ENCODE measurements at regions not wholly inside any gene's neighbourhood (a gene's known extent, or its start where the extent isn't known, plus 50 kb on each side); places are given as distances from the start of the nearest gene placed in this dataset.

- BruUV-seq (replicated peaks) = no TSS peak
- no peak for ATAC-seq (ENCODE audit: low read depth)
- H4K91ac ChIP-seq (ENCODE audit: insufficient read depth, low read depth, low read length) = no peak overlapping the region
- CTCF ChIA-PET = no interaction called here
- H2AK5ac ChIP-seq (ENCODE audit: low read depth, low read length) = no peak overlapping the region
- H2BK15ac ChIP-seq (ENCODE audit: low read depth, low read length) = no peak overlapping the region
- POLR2A ChIA-PET (ENCODE audit: unreplicated experiment) = no interaction called here
- H4K20me1 ChIP-seq (ENCODE audit: insufficient read depth, low read length) = no peaks in the 10 kb centered on the region
- dilution Hi-C loops (cut with HindIII; ENCODE audit: low sequenced_read_pairs, unreplicated experiment) = no loop called here
- no peak overlapping the region for H2BK120ac ChIP-seq (ENCODE audit: low read depth, low read length)
- no peaks in the 10 kb centered on the region for H3K36me3 ChIP-seq (ENCODE audit: control insufficient read depth, insufficient read depth, low read length)
- no peak overlapping the region for H3K4ac ChIP-seq (ENCODE audit: low read depth, low read length)
- 80% methylated on average over 1 of the region's 4 CpGs; no CpG with 5 or more reads in 1 of the 2 experiments for WGBS, 2 experiments (ENCODE audit: extremely low coverage in 2 of 2, insufficient read length in 1 of 2)
- H3K27me3 ChIP-seq (ENCODE audit: control insufficient read depth, insufficient read depth, low read length) = no peaks in the 10 kb centered on the region
- no peak overlapping the region for H3K23ac ChIP-seq (ENCODE audit: low read depth, low read length)
- H4K8ac ChIP-seq (ENCODE audit: low read depth in 2 of 2, low read length in 2 of 2) = no peak overlapping the region
- H3K4me1 ChIP-seq (ENCODE audit: control insufficient read depth, insufficient read depth, low read length) = no peaks in the 10 kb centered on the region
- no peak overlapping the region for H2BK5ac ChIP-seq (ENCODE audit: low read depth, low read length, poor library complexity, severe bottlenecking)
- H3K4me2 ChIP-seq (ENCODE audit: low read depth, low read length) = no peak overlapping the region
- no peak overlapping the region for H3K27ac ChIP-seq (ENCODE audit: insufficient read depth, low read length)
- no peak for DNase-seq
- H2AK9ac ChIP-seq (replicated peaks; ENCODE audit: low read depth, low read length, poor library complexity) = no peak overlapping the region
- H2BK20ac ChIP-seq (ENCODE audit: low read depth, low read length) = no peak overlapping the region
- H4K5ac ChIP-seq (ENCODE audit: low read depth, low read length) = no peak overlapping the region
- H3K56ac ChIP-seq (ENCODE audit: extremely low read depth, insufficient read depth, low read length) = no peak overlapping the region
- no peaks in the 10 kb centered on the region for H3K79me1 ChIP-seq (ENCODE audit: low read depth in 1 of 2, low read length in 2 of 2)
- no peak for TF ChIP-seq MAZ (IDR thresholded peaks at IDR 0.05; ENCODE audit: borderline replicate concordance, low read depth, low read length)
- TF ChIP-seq RAD21 (IDR thresholded peaks at IDR 0.05; ENCODE audit: low read length) = no peak
- TF ChIP-seq, protein P1, sequence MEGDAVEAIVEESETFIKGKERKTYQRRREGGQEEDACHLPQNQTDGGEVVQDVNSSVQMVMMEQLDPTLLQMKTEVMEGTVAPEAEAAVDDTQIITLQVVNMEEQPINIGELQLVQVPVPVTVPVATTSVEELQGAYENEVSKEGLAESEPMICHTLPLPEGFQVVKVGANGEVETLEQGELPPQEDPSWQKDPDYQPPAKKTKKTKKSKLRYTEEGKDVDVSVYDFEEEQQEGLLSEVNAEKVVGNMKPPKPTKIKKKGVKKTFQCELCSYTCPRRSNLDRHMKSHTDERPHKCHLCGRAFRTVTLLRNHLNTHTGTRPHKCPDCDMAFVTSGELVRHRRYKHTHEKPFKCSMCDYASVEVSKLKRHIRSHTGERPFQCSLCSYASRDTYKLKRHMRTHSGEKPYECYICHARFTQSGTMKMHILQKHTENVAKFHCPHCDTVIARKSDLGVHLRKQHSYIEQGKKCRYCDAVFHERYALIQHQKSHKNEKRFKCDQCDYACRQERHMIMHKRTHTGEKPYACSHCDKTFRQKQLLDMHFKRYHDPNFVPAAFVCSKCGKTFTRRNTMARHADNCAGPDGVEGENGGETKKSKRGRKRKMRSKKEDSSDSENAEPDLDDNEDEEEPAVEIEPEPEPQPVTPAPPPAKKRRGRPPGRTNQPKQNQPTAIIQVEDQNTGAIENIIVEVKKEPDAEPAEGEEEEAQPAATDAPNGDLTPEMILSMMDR (conservative IDR thresholded peaks at IDR 0.05; ENCODE audit: low read depth, low read length) = no peak
- no peak for TF ChIP-seq RCOR1 (IDR thresholded peaks at IDR 0.05; ENCODE audit: insufficient replicate concordance, low read length)
- no peak for TF ChIP-seq CHD1 (IDR thresholded peaks at IDR 0.05; ENCODE audit: low read depth, low read length)
- TF ChIP-seq SMC3 (IDR thresholded peaks at IDR 0.05; ENCODE audit: low read depth, low read length) = no peak
- TF ChIP-seq BHLHE40 (IDR thresholded peaks at IDR 0.05; ENCODE audit: low read depth, low read length) = no peak
- no peak for TF ChIP-seq MAFK (IDR thresholded peaks at IDR 0.05; ENCODE audit: low read depth, low read length)
- TF ChIP-seq CEBPB (IDR thresholded peaks at IDR 0.05; ENCODE audit: low read depth, low read length) = no peak
- no peak for TF ChIP-seq ELK1 (IDR thresholded peaks at IDR 0.05; ENCODE audit: borderline replicate concordance, low read depth, low read length)
- no peak for TF ChIP-seq FOS (IDR thresholded peaks at IDR 0.05; ENCODE audit: low read depth, low read length)
- TF ChIP-seq POLR2A (IDR thresholded peaks at IDR 0.05; ENCODE audit: low read depth, low read length) = no peak
- TF ChIP-seq RFX5 (IDR thresholded peaks at IDR 0.05; ENCODE audit: low read depth, low read length) = no peak
- H3K14ac ChIP-seq (replicated peaks; ENCODE audit: low read depth, low read length) = no peak overlapping the region
- no peak overlapping the region for H3K9ac ChIP-seq (ENCODE audit: low read depth, low read length)
- intact Hi-C loops (cut with micrococcal nuclease) = no loop called here
- H3K9me1 ChIP-seq (ENCODE audit: insufficient read depth, low read length) = no peaks in the 10 kb centered on the region
- in situ Hi-C loops (cut with MboI; ENCODE audit: low sequenced_read_pairs) = no loop called here
- H3K4me3 ChIP-seq (ENCODE audit: insufficient read depth, low read depth, low read length) = no peak overlapping the region
- H3K18ac ChIP-seq (ENCODE audit: low read depth, low read length) = no peak overlapping the region
- H3K9me3 ChIP-seq (ENCODE audit: control insufficient read depth, insufficient read depth, low read length) = no peaks in the 10 kb centered on the region
- no peak overlapping the region for H2AFZ ChIP-seq (replicated peaks; ENCODE audit: low read length, poor library complexity)
Observed at GRCh38 chr13:73327579-73327978, 268.8 kb downstream of the KLF5 start.
